NCI-H2029 (cell line): ENCODE measurements at regions not wholly inside any gene's neighbourhood (a gene's known extent, or its start where the extent isn't known, plus 50 kb on each side); places are given as distances from the start of the nearest gene placed in this dataset.
A peak's percentile ranks its signal among the peaks of the same experiment; 100 is the strongest.
"Not testable (repeated sequence)": the region's sequence is repeated elsewhere in the genome, so short reads cannot be mapped to it uniquely, and the experiment has no call there.

Source experiments
- DNase-seq: peaks from one replicate; lab custom pipeline; 2025; lab: John Stamatoyannopoulos, UW

GRCh38 chr20:5393218-5393870, 76.6 kb upstream of the PROKR2 start:
- peak; percentile 47 for DNase-seq

GRCh38 chr20:5390720-5391119, 74.0 kb upstream of the PROKR2 start:
- no peak for DNase-seq

- DNase-seq: not testable (repeated sequence)
Measured at GRCh38 chr20:5386846-5387245, 70.1 kb upstream of the PROKR2 start.

- DNase-seq: not testable (repeated sequence)
Measured at GRCh38 chr20:5381527-5381926, 64.8 kb upstream of the PROKR2 start.

- DNase-seq: no peak
Measured at GRCh38 chr20:5377484-5377883, 60.7 kb upstream of the PROKR2 start.

- DNase-seq: no peak
Measured at GRCh38 chr20:5376228-5376627, 59.5 kb upstream of the PROKR2 start.

- no peak for DNase-seq
Measured at GRCh38 chr20:5374171-5374570, 57.4 kb upstream of the PROKR2 start.

GRCh38 chr20:5372371-5372770, 55.6 kb upstream of the PROKR2 start:
- no peak for DNase-seq

- no peak for DNase-seq
Measured at GRCh38 chr20:5369629-5370028, 52.9 kb upstream of the PROKR2 start.
